A673 (cell line): ENCODE measurements at regions not wholly inside any gene's neighbourhood (a gene's known extent, or its start where the extent isn't known, plus 50 kb on each side); places are given as distances from the start of the nearest gene placed in this dataset.

Source experiments
- CTCF ChIP-seq: fragments of 300-800, 200-600 bp; sonication (generic); conservative IDR thresholded peaks from 2 replicates; pipeline ENCODE4 v1.5.1; 2017; ENCODE audit warnings: low read depth, mild to moderate bottlenecking, antibody characterized with exemption, low read length, moderate library complexity, mixed read lengths
- EZH2 ChIP-seq: fragments of 200-600 bp; sonication (generic); IDR thresholded peaks from 2 replicates; pipeline ENCODE4 v1.6.1; 2017; ENCODE audit warnings: borderline replicate concordance, low read depth, mild to moderate bottlenecking, mixed read lengths, antibody characterized with exemption, low read length; ENCODE audit not compliant: poor library complexity, severe bottlenecking

GRCh38 chr11:133719532-133720235 is 125.6 kb downstream of the SPATA19 start:
- TF ChIP-seq CTCF: no peak
- TF ChIP-seq EZH2: no peak
